ENCODE measurements at regions not wholly inside any gene's neighbourhood (a gene's known extent, or its start where the extent isn't known, plus 50 kb on each side); places are given as distances from the start of the nearest gene placed in this dataset.

DNA sequence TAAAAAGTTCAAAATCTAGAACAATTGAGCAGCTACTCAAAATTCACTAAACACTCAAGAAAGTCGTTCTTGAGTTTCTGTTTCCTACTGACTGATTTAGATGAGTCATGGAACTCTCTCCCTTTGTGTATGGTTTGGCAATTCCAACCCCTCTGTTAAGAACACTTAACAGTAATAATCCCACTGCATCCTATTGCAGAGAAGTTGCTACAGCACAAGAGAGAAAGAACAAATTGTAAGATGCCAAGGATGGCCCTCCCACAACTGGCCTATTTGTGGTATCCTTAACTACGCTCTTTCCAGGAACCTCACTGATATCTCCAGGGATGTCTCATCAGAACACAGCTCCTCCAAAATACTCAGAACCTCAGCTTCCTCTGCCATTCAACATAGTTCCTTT is 701.8 kb upstream of the TENM3 start:
- no peak for TF ChIP-seq CTCF (IDR thresholded peaks at IDR 0.05 in 8 of 11, conservative IDR thresholded peaks at IDR 0.05 in 3 of 11)
- no peak for TF ChIP-seq POLR2A (IDR thresholded peaks at IDR 0.05)
- no peak for TF ChIP-seq POLR2AphosphoS5 (IDR thresholded peaks at IDR 0.05)
